SHP77 treated with DMSO at 0.1 percent for 48 hours (cell line): ENCODE measurements at regions not wholly inside any gene's neighbourhood (a gene's known extent, or its start where the extent isn't known, plus 50 kb on each side); places are given as distances from the start of the nearest gene placed in this dataset.

ENCODE experiments used
- DNase-seq: peaks from one replicate; lab custom pipeline; 2025; lab: John Stamatoyannopoulos, UW

DNA sequence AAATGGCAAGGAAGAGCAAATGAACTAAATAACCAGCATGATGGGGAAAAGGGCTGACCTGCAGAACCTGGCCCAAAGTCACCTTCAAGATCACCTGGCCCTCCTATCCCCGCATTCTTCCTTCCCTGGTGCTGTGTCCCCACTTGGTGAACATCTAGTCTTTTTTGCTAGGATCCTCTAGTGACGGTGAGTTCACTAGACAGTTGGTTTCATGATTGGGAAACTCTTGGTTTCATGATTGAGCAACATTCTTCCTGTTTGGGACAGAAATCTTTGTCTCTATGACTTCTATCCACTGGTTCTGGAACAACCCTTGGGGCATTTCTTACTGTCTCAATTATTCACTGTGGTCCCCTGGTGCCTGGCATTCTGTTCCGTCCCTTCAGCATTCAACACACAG, 50.2 kb upstream of the DAB2IP start:
- DNase-seq = no peak
